ENCODE measurements at regions not wholly inside any gene's neighbourhood (a gene's known extent, or its start where the extent isn't known, plus 50 kb on each side); places are given as distances from the start of the nearest gene placed in this dataset.

- no peak overlapping the region for H3K4me3 ChIP-seq (ENCODE audit: severe bottlenecking)
- ATAC-seq (ENCODE audit: low read depth) (no peak), DNase-seq (ENCODE audit: low spot score) (no peak)
- no peaks in the 10 kb centered on the region for H3K9me3 ChIP-seq (ENCODE audit: severe bottlenecking)
- no peak overlapping the region for H3K27ac ChIP-seq (ENCODE audit: poor library complexity, severe bottlenecking)
- no peaks in the 10 kb centered on the region for H3K36me3 ChIP-seq (ENCODE audit: low read depth)
- TF ChIP-seq CTCF (IDR thresholded peaks at IDR 0.05; ENCODE audit: poor library complexity, severe bottlenecking): no peak
- peaks cover 6% of the 10 kb centered on the region for H3K4me1 ChIP-seq (ENCODE audit: insufficient read depth, poor library complexity, severe bottlenecking)
- H3K27me3 ChIP-seq (ENCODE audit: insufficient read depth, poor library complexity, severe bottlenecking): no peaks in the 10 kb centered on the region
These were observed 72.5 kb downstream of the PHLDA1 start for GRCh38 chr12:75959060-75959459.

- Histone ChIP-seq H3K27ac (ENCODE audit: poor library complexity, severe bottlenecking) (peak overlapping the region; percentile 89), H3K9me3 (ENCODE audit: severe bottlenecking) (no peaks in the 10 kb centered on the region), H3K27me3 (ENCODE audit: insufficient read depth, poor library complexity, severe bottlenecking) (no peaks in the 10 kb centered on the region), H3K4me3 (ENCODE audit: severe bottlenecking) (no peak overlapping the region), H3K36me3 (ENCODE audit: low read depth) (no peaks in the 10 kb centered on the region), H3K4me1 (ENCODE audit: insufficient read depth, poor library complexity, severe bottlenecking) (peaks cover 30% of the 10 kb centered on the region)
- no peak for ATAC-seq (ENCODE audit: low read depth)
- TF ChIP-seq CTCF (IDR thresholded peaks at IDR 0.05; ENCODE audit: poor library complexity, severe bottlenecking): no peak
- DNase-seq (ENCODE audit: low spot score): no peak
These were observed 76.3 kb downstream of the PHLDA1 start for GRCh38 chr12:75955251-75955650.

GRCh38 chr12:75954749-75955148 lies 76.8 kb downstream of the PHLDA1 start:
- H3K36me3 ChIP-seq (ENCODE audit: low read depth): no peaks in the 10 kb centered on the region
- no peaks in the 10 kb centered on the region for H3K9me3 ChIP-seq (ENCODE audit: severe bottlenecking)
- ATAC-seq (ENCODE audit: low read depth): no peak
- peak overlapping the region; percentile 89 for H3K27ac ChIP-seq (ENCODE audit: poor library complexity, severe bottlenecking)
- no peaks in the 10 kb centered on the region for H3K27me3 ChIP-seq (ENCODE audit: insufficient read depth, poor library complexity, severe bottlenecking)
- peaks cover 30% of the 10 kb centered on the region for H3K4me1 ChIP-seq (ENCODE audit: insufficient read depth, poor library complexity, severe bottlenecking)
- TF ChIP-seq CTCF (IDR thresholded peaks at IDR 0.05; ENCODE audit: poor library complexity, severe bottlenecking): no peak
- no peak for DNase-seq (ENCODE audit: low spot score)
- H3K4me3 ChIP-seq (ENCODE audit: severe bottlenecking): no peak overlapping the region

GRCh38 chr12:75954041-75954440 lies 77.5 kb downstream of the PHLDA1 start:
- Histone ChIP-seq H3K4me3 (ENCODE audit: severe bottlenecking) (no peak overlapping the region), H3K36me3 (ENCODE audit: low read depth) (no peaks in the 10 kb centered on the region), H3K27me3 (ENCODE audit: insufficient read depth, poor library complexity, severe bottlenecking) (no peaks in the 10 kb centered on the region), H3K4me1 (ENCODE audit: insufficient read depth, poor library complexity, severe bottlenecking) (peaks cover 30% of the 10 kb centered on the region), H3K27ac (ENCODE audit: poor library complexity, severe bottlenecking) (peak overlapping the region; percentile 89), H3K9me3 (ENCODE audit: severe bottlenecking) (no peaks in the 10 kb centered on the region)
- TF ChIP-seq CTCF (IDR thresholded peaks at IDR 0.05; ENCODE audit: poor library complexity, severe bottlenecking): no peak
- DNase-seq (ENCODE audit: low spot score) (no peak), ATAC-seq (ENCODE audit: low read depth) (peak; percentile 99)

GRCh38 chr12:75953312-75953906 lies 78.2 kb downstream of the PHLDA1 start:
- no peak for DNase-seq (ENCODE audit: low spot score)
- Histone ChIP-seq H3K9me3 (ENCODE audit: severe bottlenecking) (no peaks in the 10 kb centered on the region), H3K27ac (ENCODE audit: poor library complexity, severe bottlenecking) (peak overlapping the region; percentile 89), H3K27me3 (ENCODE audit: insufficient read depth, poor library complexity, severe bottlenecking) (no peaks in the 10 kb centered on the region), H3K4me3 (ENCODE audit: severe bottlenecking) (no peak overlapping the region), H3K36me3 (ENCODE audit: low read depth) (no peaks in the 10 kb centered on the region), H3K4me1 (ENCODE audit: insufficient read depth, poor library complexity, severe bottlenecking) (peaks cover 30% of the 10 kb centered on the region)
- TF ChIP-seq CTCF (IDR thresholded peaks at IDR 0.05; ENCODE audit: poor library complexity, severe bottlenecking): no peak
- peak; percentile 22; the same call in 2 of the 3 replicates for ATAC-seq (ENCODE audit: low read depth)
